ENCODE measurements at regions not wholly inside any gene's neighbourhood (a gene's known extent, or its start where the extent isn't known, plus 50 kb on each side); places are given as distances from the start of the nearest gene placed in this dataset.

DNA sequence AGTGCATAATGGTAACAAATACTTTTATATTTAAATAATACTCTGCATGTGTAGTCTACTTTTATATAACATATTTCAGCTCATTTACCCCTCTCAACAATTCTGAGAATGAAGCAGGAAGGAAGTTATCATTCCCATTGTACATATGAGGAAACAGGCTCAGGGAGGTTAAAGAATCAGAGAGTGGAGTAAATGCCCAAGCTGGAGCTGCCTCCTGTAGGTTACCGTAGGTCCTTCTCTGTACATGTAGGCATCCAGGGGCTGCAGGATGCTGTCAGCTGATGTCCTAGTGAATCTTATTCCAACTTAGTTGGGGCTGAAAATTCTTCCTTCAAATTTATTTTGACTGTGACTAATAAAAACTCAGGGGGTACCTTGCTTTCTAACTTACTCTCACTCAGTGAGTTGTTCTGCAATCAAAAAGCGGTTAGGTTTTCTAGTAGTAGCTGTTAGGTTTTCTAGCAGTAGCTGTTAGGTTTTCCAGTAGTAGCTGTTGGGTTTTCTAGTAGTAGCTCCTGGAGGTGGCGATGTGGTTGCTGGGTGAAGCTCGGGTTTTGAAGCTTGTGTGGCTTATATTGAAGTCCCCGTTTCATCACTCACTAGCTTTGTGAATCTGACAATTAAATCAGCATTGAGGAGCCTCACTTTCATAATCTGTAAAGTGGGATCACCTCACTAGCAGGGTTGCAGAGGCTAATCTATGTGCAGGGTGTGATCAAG lies 357.0 kb downstream of the NR2F2 start:
- no peak for DNase-seq

DNA sequence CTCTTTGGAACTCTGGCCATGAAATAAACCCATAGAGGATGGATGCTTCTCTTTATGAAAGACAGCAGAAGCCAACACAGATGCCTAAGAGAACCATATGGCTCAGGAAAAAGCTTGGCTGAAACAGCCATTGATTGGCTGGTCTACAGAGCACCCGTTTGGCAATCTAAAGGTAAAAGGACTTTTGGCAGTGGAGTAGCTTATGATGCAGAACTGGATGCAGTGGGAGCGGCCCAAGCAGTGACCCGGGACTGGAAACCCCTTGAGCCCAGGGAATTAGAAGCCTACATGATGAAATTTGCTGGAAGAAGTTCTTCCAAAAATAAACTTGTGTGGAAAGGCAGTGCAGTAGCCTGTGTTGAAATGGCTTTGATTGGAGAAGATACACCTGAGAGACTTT lies 360.2 kb downstream of the NR2F2 start:
- no peak for DNase-seq

DNA sequence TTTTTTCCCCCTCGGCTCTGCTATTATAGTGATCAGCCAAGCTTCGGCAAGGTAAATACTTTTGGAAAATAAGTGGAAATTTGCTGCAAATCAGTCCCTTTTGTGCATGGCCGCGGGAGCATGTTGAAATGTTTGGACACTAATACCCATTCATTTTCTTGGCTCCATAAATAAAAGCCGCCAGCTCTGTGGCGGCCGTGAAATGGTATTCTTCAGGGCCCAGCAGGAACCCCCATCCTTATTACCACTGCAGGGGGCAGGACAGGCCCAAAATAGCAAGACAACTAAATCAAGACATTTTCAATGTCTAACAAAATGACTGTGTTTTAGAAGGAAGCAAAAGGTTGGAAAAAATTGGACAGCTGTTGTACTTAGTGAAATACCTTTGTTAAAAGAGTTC lies 362.3 kb downstream of the NR2F2 start:
- DNase-seq = no peak

DNA sequence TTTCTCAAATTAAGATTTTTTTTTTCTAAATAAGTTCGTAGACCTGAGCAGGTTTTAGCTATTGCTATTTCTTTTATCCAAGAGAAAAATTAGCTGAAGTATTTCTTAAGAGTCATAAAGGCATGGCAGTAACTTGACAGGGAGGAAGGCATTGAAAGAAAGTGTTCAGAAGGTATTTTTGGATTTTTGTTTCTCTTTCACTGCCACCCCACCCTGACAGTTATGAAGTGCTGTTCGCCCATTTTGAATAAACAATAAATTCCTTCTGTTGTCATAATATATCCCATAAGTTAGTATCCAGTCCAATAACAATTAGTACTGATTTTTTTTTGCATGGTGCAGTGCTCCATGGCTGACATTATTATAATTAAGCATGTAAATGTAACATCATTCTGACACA lies 363.0 kb downstream of the NR2F2 start:
- DNase-seq = no peak

DNA sequence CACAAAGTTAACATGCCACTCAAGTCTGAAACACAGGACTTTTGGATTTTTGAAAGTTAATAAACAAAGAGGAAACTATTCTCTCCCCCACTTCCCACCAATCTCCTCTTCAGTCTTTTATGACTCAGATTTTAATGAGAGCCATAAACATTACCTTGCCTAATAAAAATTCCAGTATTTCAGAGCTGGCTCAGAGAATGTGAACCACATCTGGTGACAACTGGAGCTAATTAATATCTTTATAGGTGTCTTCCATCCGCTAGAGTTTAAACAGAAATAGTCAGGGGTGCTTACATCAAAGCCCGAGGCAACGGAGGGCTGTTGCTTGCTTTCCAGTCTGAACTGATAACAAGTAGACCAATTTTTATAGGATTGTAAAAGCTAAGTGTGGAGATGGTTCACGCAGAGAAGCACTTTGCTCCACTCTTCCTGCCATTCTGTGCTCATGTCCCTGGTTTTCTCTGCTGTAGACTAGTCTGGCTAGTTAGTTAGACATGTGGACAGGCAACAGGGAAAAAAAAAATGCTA lies 363.6 kb downstream of the NR2F2 start:
- DNase-seq = no peak

DNA sequence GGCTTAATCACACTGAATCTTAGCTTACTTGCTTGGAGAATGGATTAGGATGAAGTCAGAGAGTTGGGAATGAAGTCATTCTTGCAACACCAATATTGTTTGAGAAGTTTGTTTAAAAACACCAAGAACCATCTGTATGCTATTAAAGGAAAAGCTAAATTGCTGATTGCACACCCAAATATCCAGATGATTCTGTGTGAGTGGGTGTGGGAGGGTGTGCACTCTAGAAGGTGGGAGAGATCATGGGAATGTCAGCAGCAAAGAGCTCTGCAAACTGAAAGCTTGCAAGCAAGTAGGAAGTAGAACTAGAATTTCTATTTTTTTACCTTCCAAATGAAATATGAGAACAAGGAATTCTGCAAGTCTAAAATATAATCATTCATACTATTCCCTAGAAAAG lies 364.9 kb downstream of the NR2F2 start:
- DNase-seq = no peak

DNA sequence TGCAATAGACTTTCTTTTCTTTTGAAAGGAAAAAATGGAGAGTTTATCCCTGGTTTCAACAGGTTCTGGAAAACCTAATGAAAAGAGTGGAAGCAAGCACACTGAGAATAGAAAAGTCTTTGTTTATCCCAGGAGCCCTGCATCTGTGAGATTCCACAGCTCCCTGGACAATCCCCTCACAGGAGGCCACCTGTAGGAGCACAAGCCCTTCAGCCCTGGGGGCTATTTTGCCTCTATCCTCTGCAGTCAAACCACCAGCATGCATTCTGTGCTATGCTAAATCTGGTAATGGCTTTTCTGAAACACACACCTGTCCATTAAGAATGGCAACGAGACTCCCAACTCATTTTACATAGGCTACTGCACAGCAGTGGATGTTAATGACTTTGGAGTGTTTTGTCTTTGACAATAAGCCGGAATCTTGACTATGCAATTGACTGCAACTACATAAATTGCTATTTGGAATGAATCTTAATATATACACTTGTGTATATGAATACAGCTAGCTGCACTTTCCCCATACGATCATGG lies 369.4 kb downstream of the NR2F2 start:
- no peak for DNase-seq

DNA sequence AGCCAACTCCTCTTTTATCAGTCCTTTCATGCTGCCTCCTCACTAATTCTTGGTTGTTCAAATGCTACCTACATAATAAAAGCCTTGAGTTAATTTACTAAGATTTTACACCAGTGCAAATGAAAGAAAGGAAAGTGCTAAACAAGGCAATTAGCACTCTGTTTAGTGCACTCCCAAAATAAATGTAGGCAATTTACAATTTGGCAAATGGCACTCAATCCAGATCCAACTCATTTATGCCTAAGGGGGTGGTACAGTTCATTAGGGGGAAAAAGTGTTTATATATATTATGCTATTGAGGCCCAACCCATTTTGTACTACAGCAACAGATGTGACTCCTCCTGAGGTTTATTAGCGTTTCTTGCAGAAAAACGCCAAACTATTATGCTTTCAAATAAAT lies 370.1 kb downstream of the NR2F2 start:
- DNase-seq = no peak

DNA sequence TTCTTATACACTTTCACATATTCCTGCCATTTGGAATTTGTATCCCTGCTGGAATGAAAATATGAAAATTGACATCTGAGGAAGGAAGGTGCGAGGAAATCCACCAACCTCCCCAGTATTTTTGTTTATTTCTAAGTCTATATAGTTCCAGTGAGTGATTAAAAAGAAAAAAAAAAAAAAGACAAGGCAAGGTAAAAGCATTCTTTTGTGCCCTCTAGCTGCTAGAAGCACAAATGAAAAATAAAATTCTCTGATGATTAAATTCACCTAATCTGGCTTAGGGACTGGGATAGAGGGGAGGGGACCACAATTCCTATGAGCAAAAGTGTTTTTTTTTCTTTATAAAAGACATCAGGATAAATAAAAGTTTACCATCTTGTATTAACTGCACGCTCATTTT lies 370.9 kb downstream of the NR2F2 start:
- DNase-seq = no peak

DNA sequence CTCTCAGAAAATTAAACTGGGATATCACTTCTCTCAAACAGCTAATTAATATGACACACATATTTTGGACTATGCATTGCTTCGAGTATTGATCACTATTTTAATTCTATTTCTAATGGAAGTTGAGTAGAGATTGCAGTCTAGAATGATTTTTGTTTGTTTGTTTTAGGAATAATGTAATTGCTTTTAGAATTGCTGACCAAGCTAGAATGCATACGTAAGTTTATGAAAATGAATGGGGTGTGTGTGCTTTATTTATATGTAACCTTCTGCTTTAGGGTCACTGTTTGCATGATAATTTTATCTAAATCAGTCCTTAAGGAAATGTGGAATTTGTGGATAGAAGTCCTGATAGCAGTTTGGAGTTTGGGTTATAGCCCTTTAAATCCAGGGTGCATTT lies 371.4 kb downstream of the NR2F2 start:
- no peak for DNase-seq

DNA sequence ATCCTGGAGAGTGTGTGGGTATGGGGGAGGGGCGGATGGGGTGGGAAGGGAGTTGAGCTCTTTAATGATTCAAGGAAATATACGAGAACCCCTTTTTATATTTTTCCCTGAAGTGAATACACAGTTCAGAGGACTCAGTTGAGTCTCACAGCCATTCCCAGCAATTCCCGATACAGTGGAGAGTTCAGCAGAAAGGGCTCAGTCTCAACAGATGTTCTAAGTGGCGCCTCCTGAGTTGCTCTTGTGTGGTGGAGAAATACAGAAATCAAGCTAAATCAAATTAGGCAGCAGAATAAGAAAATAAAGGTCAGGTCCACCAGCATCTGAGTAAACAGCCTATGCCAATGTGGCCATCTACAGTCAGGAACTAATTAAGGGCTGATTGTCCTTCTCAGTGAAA lies 372.1 kb downstream of the NR2F2 start:
- no peak for DNase-seq

DNA sequence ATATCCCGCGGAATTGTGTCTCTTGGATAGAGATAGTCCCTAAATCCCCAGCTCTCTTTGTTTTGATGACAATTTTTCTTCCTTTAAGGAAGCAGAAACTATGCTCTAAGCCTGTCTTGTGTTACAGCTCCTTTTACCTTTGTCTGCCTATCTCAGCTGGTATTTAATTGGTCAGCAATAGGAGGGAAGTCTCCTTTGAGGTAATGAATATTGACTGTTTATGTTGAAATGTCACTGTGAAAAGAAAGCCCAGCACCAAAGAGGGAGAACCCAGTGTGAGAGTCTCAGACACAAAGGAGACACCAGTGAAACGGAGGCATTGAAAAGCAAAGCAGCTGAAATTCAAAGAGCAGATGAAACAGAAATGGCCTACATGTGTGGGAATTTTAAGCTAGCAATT lies 372.6 kb downstream of the NR2F2 start:
- DNase-seq = no peak

DNA sequence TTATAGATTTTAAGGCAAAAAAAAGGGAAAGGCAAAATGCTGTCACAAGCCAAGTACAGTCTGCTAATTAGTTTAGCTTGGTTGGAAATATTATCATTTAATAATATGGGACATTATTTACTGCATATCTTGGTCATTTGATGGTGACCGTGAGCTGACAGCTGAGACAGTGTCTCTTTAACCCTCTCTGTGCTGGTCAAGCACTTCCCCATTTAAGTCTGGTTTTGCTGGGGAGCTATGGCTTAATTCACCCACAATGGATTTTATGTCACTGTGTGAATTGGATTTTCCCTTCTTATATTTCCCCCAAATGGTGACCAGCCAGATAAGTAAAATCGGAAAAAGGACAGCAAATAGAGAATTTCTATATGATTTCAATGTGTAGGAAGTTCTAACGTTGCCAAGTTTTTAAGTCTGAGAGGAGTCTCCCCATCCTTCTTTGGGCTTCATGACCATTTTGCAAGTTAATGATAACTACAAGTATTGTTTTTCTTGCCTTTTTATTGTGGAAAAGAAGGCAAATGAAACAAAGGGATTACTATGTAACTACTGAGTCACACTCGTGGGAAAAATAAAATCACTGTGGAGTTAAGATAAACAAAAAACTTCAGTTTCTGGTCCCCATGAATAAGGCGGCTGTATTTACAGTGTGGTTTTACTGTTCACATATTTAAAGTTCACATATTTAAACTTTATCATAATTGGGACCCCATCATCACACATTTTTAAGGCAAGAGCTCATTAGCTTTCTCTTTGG lies 373.5 kb downstream of the NR2F2 start:
- DNase-seq = no peak

DNA sequence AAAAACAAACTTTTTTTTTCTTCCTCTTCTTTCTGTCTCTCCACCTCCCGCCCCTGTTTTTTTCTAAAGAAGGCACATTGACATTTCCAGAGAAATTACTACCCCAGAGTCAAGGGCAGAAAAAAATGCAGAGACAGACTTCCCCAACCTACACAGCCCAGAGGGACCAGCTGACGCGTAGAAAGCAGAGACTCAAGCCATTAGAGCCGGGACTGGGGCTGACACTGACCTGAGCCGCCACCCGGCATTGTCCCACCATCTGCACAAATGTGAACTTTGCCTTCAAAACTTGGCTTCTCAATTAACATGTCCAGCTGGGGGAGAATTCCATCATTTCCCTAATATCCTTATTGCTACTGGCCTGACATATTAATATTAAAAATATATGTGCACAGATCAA lies 385.6 kb downstream of the NR2F2 start:
- DNase-seq = no peak

DNA sequence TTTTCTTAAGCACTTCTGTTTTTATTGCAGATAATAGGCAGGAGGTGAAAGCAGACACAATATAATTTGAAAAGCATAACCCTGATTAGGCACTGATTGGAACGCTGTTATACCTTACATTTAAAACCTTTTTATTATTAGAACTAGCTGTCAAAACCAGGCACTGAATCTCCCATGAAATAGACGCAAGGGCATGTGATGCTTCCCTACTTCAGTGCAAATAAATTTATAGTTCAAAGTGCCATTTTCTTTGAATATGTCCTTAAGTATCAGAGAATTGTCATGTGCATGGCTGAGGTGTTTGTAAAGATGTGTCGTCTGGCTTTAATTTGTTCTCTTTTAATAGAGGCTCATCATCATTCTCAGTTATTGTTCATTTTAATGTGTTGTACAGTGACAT lies 386.0 kb downstream of the NR2F2 start:
- no peak for DNase-seq

DNA sequence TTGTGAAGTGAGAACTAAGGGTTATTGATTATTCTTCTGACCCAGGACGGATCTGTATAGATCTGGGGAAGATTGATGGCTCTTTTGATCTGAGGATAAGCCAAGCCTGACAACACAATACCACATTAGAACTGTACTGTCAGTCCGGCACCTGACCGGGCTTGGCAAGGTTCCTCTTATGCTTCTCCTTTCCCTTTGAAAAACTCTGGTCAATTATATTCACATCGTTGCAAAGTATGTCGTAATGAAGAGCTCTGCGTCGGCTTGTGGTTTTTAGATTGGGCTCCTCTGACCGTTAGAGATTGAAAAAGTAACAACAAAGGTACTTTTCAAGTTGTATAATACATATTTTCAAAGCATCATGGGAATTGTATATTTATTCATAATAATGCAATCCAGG lies 389.8 kb downstream of the NR2F2 start:
- DNase-seq = no peak

DNA sequence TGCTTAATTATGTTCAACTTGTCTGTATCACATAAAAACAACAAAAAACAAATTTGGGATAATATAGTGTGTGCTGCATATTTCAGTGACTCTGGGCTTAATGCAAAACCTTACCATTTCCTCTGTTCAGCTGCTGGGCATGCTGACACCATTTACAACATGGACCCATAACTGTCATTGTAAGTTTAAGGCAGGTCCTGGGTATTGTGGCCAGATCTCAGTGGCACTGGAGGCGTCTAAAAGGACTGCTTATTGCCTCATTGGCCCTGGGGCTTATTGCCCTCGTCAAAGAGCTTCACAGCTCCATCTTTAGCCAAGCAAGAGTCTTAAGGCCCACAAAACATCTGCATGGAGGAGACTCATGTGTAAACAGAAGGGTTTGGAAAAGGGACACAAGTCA lies 390.2 kb downstream of the NR2F2 start:
- no peak for DNase-seq

DNA sequence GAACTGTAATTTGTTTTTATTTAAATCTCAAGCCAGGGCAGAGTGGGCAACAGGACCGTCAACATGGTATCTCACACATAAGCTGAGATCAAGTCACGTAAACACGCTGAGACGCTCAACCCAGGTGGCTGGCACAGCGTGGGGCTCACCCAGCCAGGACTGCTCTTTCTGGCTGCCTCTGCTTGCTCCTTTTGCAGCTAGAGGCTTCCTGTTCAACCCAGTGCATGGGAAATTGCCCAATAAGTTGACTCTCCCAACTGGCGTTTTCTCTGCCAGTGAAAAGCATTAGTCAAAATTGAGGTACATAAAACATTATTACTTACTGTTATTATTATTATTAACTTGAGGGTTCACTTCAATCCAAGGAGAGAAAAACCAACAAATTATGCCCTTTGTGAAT lies 398.1 kb downstream of the NR2F2 start:
- DNase-seq = no peak

DNA sequence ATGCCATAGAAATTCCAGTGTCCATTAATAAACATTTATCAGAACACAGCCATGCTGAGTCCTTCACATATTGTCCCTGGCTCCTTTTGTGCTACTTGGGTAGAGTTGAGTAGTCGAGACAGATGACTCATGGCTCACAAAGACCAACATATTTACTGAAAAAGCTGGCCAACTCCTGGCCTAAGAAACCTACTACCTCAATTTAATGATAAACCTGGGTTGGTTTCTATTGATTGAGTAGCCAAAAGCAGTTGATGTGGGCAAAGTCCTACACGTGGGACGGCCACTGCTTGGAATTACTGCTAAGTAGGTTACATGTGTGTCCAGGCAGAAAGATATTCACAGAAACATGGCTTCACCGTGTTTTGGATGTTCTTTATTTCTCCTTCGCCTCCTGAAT lies 402.2 kb downstream of the NR2F2 start:
- no peak for DNase-seq

DNA sequence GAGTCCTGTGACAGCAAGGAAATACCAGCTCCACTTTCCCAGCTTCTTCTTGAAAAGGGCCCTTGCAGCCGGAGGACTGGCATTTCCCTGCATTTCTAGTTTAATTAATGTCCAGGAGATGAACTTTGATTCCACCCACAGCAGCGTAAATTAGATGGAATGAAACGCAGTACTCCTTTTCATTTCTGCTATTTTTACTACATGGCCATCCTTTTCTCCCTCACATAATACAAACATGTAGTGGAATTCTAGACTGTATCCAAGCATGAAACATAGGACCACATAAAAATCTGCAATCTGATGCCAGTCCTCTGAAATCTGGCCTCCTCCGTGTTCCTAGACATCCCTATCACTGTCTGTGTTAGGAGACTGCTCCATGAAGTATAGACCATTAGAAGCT lies 403.2 kb downstream of the NR2F2 start:
- DNase-seq = no peak

DNA sequence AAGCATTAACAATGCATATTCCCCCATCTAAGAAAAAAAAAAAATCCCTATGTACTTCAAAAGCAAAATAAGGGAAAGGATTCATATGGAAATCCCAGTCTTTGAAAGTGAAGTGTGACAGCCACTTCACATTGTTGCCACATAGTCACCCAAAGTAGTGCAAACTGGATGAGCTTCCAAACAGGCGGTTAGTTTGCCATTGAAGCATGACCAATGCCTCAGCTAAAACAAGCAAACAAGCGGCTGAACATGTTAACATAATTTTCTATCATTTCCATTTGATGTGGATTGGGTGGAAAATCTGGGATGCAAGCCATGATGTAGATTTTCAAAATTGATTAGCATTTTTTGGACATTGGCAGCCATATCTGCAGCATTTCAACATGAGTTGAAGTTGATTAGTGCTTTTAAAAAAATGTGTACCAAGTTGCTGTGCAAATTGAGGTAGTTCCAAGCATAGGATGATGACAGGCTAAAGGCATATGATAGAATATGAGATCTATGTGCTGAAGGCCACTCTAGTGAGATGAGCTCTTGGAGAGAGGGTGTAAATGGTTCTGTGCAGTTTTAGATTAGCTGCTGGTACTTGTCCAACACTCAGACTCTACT lies 405.2 kb downstream of the NR2F2 start:
- DNase-seq = no peak

DNA sequence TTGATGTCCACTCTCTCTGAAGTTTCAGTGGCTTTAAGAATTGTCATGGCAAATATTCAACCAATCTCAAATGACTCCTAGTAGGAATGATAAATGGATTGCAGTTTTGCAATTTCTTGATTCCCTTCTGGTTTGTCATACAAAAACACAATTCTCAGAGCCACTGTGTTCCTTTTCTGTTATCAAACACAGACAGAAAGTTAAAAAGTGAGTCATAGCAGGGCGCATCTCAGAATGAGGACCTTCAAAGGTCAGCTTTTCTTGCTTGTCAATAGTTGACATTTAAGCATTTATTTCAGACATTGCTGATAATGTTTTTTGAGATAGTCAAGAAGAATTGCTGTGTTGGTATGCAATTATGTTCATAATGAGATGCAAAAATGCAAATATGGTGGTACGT lies 405.9 kb downstream of the NR2F2 start:
- DNase-seq = no peak

DNA sequence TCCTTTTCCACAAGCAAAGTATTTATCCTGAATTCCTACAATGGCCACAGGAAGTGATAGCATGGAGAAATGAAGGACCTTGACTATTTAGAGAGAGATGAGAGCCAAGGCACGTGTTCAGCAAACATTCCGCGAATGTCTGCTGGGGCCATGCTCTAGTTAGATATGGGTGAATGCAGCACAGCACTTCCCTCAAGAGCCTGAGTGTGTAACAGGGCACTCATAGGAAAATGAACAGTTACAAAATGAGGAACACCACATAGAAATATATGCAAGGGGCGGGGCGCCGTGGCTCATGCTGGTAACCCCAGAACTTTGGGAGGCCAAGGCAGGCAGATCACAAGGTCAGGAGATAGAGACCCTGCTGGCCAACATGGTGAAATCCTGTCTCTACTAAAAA lies 406.9 kb downstream of the NR2F2 start:
- no peak for DNase-seq

DNA sequence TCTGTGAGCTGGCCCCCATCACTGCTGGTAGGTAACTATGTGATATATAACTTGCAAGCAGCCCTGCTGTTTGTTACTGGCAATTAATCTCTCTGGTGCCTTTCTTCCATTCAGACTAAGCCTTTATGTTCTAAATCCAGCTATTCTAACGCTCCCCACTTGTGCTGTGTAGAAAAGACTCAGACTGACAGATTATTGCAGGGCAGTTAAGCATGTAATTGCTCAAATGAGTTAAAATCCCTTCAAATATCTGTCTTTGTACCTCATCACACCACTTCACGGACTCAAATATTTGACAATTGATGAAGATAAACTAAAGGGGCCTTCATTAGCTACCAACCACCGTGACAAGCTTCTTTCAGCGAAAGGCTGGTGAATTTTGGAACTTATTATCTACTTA lies 416.2 kb downstream of the NR2F2 start:
- DNase-seq = no peak

All from stimulated activated CD4-positive, alpha-beta T cell treated with anti-CD3 and anti-CD28 coated beads, Interleukin-4, amount 100 ng/mL, for 4 hours (primary cell).